Erythroblast (primary cell): ENCODE measurements at regions not wholly inside any gene's neighbourhood (a gene's known extent, or its start where the extent isn't known, plus 50 kb on each side); places are given as distances from the start of the nearest gene placed in this dataset.

Source experiments
- DNase-seq, 2 experiments: peaks; one replicate each; lab custom pipeline; 2025; lab: John Stamatoyannopoulos, UW
- GATA1 ChIP-seq: IDR thresholded peaks from 2 replicates; pipeline ENCODE4 v1.6.1; 2011; ENCODE audit warnings: low read depth, mild to moderate bottlenecking, control low read depth, low read length, moderate library complexity
- POLR2A ChIP-seq: IDR thresholded peaks from 2 replicates; pipeline ENCODE4 v1.6.1; 2011; ENCODE audit warnings: mild to moderate bottlenecking, low read length

- no peak for DNase-seq
- TF ChIP-seq POLR2A (no peak), GATA1 (no peak)
Observed at GRCh38 chr1:188937965-188938551, 1539.6 kb downstream of the BRINP3 start.

GRCh38 chr1:188941986-188942385 is 1535.7 kb downstream of the BRINP3 start:
- no peak for DNase-seq
- no peak for TF ChIP-seq POLR2A
- TF ChIP-seq GATA1: no peak

- TF ChIP-seq GATA1 (no peak), POLR2A (no peak)
- DNase-seq: no peak
Observed at GRCh38 chr1:188949701-188950100, 1528.0 kb downstream of the BRINP3 start.

GRCh38 chr1:188958461-188959115 is 1519.1 kb downstream of the BRINP3 start:
- DNase-seq: no peak

GRCh38 chr1:188986745-188987417 is 1490.8 kb downstream of the BRINP3 start:
- DNase-seq: no peak
- TF ChIP-seq POLR2A (no peak), GATA1 (no peak)

More at GRCh38 chr1:188958461-188959115, 1519.1 kb downstream of the BRINP3 start:
- TF ChIP-seq POLR2A: no peak
- no peak for TF ChIP-seq GATA1

GRCh38 chr1:188988589-188988988 is 1489.1 kb downstream of the BRINP3 start:
- no peak for DNase-seq
- TF ChIP-seq GATA1 (no peak), POLR2A (no peak)

- DNase-seq: no peak
- TF ChIP-seq POLR2A (no peak), GATA1 (no peak)
Observed at GRCh38 chr1:188991221-188991930, 1486.3 kb downstream of the BRINP3 start.

- no peak for DNase-seq
Observed at GRCh38 chr1:189007824-189008223, 1469.8 kb downstream of the BRINP3 start.

GRCh38 chr1:189021577-189021976 is 1456.1 kb downstream of the BRINP3 start:
- DNase-seq: no peak
- TF ChIP-seq POLR2A: no peak
- no peak for TF ChIP-seq GATA1

More at GRCh38 chr1:189007824-189008223, 1469.8 kb downstream of the BRINP3 start:
- TF ChIP-seq GATA1 (no peak), POLR2A (no peak)

- no peak for DNase-seq
- TF ChIP-seq GATA1 (no peak), POLR2A (no peak)
Observed at GRCh38 chr1:189022015-189022414, 1455.6 kb downstream of the BRINP3 start.

- no peak for TF ChIP-seq POLR2A
- no peak for TF ChIP-seq GATA1
- no peak for DNase-seq
Observed at GRCh38 chr1:189027512-189027911, 1450.2 kb downstream of the BRINP3 start.

GRCh38 chr1:189033169-189033568 is 1444.5 kb downstream of the BRINP3 start:
- TF ChIP-seq GATA1 (no peak), POLR2A (no peak)
- DNase-seq: no peak

GRCh38 chr1:189036628-189037027 is 1441.0 kb downstream of the BRINP3 start:
- TF ChIP-seq GATA1: no peak
- no peak for TF ChIP-seq POLR2A
- DNase-seq: no peak

GRCh38 chr1:189046127-189046526 is 1431.5 kb downstream of the BRINP3 start:
- no peak for DNase-seq
- TF ChIP-seq POLR2A: no peak
